Loucy (cell line): ENCODE measurements at regions not wholly inside any gene's neighbourhood (a gene's known extent, or its start where the extent isn't known, plus 50 kb on each side); places are given as distances from the start of the nearest gene placed in this dataset.

Experiments
- H2AFZ ChIP-seq: fragments of 200-600 bp; sonication (generic); 2 replicates; pipeline ENCODE4 v1.6.0; 2016; ENCODE audit warnings: antibody characterized with exemption, mild to moderate bottlenecking, low read length, moderate library complexity
- H3F3A ChIP-seq: fragments of 200-600 bp; 2 replicates; pipeline ENCODE4 v1.6.0; 2016; ENCODE audit warnings: antibody characterized with exemption, low read depth, mild to moderate bottlenecking
- H3K27me3 ChIP-seq: fragments of 200-600 bp; sonication (generic); 2 replicates; pipeline ENCODE4 v1.6.1; 2014; ENCODE audit warnings: low read length, mild to moderate bottlenecking; ENCODE audit not compliant: insufficient read depth, poor library complexity, severe bottlenecking
- H3K36me3 ChIP-seq: fragments of 200-600 bp; sonication (generic); 2 replicates; pipeline ENCODE4 v1.6.1; 2016; ENCODE audit warnings: low read length; ENCODE audit not compliant: insufficient read depth
- H3K4me1 ChIP-seq: fragments of 200-600 bp; sonication (generic); 2 replicates; pipeline ENCODE4 v1.5.1; 2014; ENCODE audit warnings: low read length, mild to moderate bottlenecking; ENCODE audit not compliant: insufficient read depth, poor library complexity, severe bottlenecking
- H3K4me2 ChIP-seq: fragments of 200-600 bp; sonication (generic); 2 replicates; pipeline ENCODE4 v1.6.0; 2014; ENCODE audit warnings: antibody characterized with exemption, low read length, low read depth, mild to moderate bottlenecking; ENCODE audit not compliant: poor library complexity, severe bottlenecking
- H3K4me3 ChIP-seq: fragments of 200-600 bp; sonication (generic); 2 replicates; pipeline ENCODE4 v1.5.1; 2014; ENCODE audit warnings: low read length, mild to moderate bottlenecking, mixed read lengths; ENCODE audit not compliant: poor library complexity, severe bottlenecking
- H3K79me2 ChIP-seq: fragments of 200-600 bp; sonication (generic); 2 replicates; pipeline ENCODE4 v1.6.1; 2014; ENCODE audit warnings: low read length; ENCODE audit not compliant: insufficient read depth
- H3K9ac ChIP-seq: fragments of 200-600 bp; sonication (generic); 2 replicates; pipeline ENCODE4 v1.6.0; 2014; ENCODE audit warnings: mild to moderate bottlenecking, low read depth, low read length, moderate library complexity; ENCODE audit not compliant: poor library complexity, severe bottlenecking
- H3K9me2 ChIP-seq: fragments of 200-600 bp; sonication (generic); replicated peaks from 2 replicates; pipeline ENCODE4 v1.6.1; 2016; ENCODE audit warnings: low read depth, low read length, mixed read lengths
- H3K9me3 ChIP-seq: fragments of 200-600 bp; sonication (generic); 2 replicates; pipeline ENCODE4 v1.6.1; 2014; ENCODE audit warnings: mild to moderate bottlenecking, antibody characterized with exemption, low read length, low read depth; ENCODE audit not compliant: insufficient read depth
- H4K20me1 ChIP-seq: fragments of 200-600 bp; sonication (generic); 2 replicates; pipeline ENCODE4 v1.6.0; 2014; ENCODE audit warnings: antibody characterized with exemption, low read length, mild to moderate bottlenecking; ENCODE audit not compliant: insufficient read depth, poor library complexity, severe bottlenecking
- EZH2phosphoT487 ChIP-seq: fragments of 200-600 bp; IDR thresholded peaks from 2 replicates; pipeline ENCODE4 v1.6.1; 2018; ENCODE audit warnings: antibody characterized with exemption, mild to moderate bottlenecking, moderate library complexity, borderline replicate concordance
- TF ChIP-seq, protein P1 (sequence below): fragments of 200-600 bp; sonication (generic); conservative IDR thresholded peaks from 2 replicates; pipeline ENCODE4 v1.5.1; 2014; ENCODE audit warnings: mild to moderate bottlenecking, antibody characterized with exemption, low read length

DNA sequence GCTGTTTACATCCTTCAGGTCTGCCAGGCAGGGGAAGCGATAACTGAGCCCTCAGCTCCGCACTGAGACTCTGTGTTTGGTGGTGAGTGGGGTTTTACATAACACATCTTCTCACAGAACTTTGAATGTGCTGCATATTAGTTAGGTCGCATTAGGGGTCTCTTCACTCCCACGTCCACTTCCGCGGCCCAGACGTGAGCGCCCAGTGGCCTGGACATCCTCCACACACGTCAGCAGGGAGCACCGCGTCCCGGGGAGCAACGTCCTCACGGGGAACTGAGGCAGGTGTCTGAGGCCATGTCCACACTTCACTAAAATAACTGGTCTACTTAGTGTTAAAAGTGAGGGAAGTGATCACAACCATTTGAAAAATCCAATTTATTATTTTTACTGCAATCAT is 100.4 kb upstream of the SATB2 start:
- H3K27me3 ChIP-seq: no peaks in the 10 kb centered on the region
- H3K36me3 ChIP-seq: no peaks in the 10 kb centered on the region
- no peak overlapping the region for H3K4me2 ChIP-seq
- H3K4me1 ChIP-seq: no peaks in the 10 kb centered on the region
- H3K4me3 ChIP-seq: no peak overlapping the region
- H3F3A ChIP-seq: no peaks in the 10 kb centered on the region
- no peak for TF ChIP-seq EZH2phosphoT487
- TF ChIP-seq, protein P1, sequence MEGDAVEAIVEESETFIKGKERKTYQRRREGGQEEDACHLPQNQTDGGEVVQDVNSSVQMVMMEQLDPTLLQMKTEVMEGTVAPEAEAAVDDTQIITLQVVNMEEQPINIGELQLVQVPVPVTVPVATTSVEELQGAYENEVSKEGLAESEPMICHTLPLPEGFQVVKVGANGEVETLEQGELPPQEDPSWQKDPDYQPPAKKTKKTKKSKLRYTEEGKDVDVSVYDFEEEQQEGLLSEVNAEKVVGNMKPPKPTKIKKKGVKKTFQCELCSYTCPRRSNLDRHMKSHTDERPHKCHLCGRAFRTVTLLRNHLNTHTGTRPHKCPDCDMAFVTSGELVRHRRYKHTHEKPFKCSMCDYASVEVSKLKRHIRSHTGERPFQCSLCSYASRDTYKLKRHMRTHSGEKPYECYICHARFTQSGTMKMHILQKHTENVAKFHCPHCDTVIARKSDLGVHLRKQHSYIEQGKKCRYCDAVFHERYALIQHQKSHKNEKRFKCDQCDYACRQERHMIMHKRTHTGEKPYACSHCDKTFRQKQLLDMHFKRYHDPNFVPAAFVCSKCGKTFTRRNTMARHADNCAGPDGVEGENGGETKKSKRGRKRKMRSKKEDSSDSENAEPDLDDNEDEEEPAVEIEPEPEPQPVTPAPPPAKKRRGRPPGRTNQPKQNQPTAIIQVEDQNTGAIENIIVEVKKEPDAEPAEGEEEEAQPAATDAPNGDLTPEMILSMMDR: no peak
- H3K9me3 ChIP-seq: no peaks in the 10 kb centered on the region
- no peaks in the 10 kb centered on the region for H3K9me2 ChIP-seq
- no peak overlapping the region for H3K9ac ChIP-seq
- no peaks in the 10 kb centered on the region for H3K79me2 ChIP-seq
- no peak overlapping the region for H2AFZ ChIP-seq
- H4K20me1 ChIP-seq: no peaks in the 10 kb centered on the region

DNA sequence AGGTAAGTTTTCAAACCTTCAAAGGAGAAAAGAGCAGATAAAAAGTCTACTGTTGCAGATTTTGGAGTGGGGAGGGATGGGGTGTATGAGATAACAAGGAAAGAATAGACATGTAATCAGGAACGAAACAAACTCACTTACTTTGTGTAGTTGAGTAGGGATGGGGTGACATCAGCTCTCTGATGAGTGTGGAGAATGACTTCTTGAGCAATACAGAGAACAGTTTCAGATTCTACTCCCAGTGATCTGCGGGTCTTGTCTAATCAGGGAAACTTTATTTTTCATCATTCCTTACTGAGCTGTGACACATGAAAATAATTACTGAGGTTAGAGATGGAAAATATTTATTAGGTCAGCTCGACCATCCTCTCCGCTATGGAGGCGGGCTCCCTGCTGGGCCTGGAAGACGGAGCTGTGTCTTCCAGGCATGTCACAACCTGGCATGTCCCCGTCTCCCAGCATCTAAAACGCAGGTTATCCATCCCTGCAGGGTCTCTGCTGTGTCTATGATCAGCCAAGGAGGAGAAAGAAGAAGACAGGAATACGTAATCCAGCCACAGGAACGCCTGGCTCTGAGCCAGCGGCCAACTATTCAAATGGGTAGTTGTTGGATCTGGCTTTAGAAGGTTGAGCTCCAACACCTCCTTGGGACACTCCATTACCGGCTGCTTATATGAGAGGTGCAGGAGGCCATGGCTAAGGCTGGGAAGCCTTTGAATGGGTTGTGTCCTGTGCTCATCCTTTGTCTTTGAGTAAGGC is 99.0 kb upstream of the SATB2 start:
- no peak overlapping the region for H3K9ac ChIP-seq
- no peak overlapping the region for H3K4me2 ChIP-seq
- H3K36me3 ChIP-seq: no peaks in the 10 kb centered on the region
- H3K4me1 ChIP-seq: no peaks in the 10 kb centered on the region
- TF ChIP-seq EZH2phosphoT487: no peak
- TF ChIP-seq, protein P1: no peak
- H4K20me1 ChIP-seq: no peaks in the 10 kb centered on the region
- no peaks in the 10 kb centered on the region for H3K9me2 ChIP-seq
- H2AFZ ChIP-seq: no peak overlapping the region
- no peak overlapping the region for H3K4me3 ChIP-seq
- H3F3A ChIP-seq: no peaks in the 10 kb centered on the region
- H3K79me2 ChIP-seq: no peaks in the 10 kb centered on the region
- H3K27me3 ChIP-seq: no peaks in the 10 kb centered on the region
- H3K9me3 ChIP-seq: no peaks in the 10 kb centered on the region

DNA sequence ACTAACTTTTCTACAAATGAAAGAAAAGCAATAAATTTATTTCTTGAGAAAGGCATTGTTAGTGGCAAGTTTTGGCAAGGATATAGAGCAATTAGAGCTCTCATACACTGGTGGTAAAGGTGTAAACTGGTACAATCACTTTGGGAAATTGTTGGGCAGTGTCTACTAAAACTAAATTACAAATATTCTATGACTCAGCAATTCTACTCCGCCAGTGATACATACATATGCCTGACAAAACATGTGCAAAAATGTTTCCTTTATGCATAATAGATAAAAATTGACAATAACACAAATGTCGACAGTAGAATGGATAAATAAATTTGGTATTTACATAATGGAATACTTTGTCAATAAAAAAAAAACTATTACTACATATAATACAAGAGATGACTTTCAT is 96.3 kb upstream of the SATB2 start:
- no peak overlapping the region for H2AFZ ChIP-seq
- no peaks in the 10 kb centered on the region for H3K79me2 ChIP-seq

DNA sequence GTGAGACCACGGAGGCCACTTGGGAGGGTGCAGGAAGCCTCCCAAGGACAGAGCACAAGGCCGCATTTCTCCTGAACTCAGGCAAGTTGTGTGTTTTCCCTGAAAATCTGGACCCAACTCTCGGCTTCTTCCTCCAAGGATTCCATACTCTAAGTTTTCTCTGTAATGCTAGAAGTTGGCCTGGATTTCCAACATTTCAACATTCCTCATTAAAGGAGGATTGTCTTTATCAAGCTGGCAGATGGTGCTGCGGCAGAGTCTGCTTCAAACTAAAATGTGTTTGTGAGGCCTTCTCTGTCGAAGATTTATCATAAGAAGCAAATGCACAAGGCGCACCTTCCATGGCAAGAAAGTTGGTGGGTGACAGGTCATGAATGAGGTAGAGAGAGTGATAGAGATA is 94.4 kb upstream of the SATB2 start:
- no peak overlapping the region for H3K4me3 ChIP-seq
- no peaks in the 10 kb centered on the region for H3K27me3 ChIP-seq
- no peak for TF ChIP-seq EZH2phosphoT487
- TF ChIP-seq, protein P1: no peak
- H3K79me2 ChIP-seq: no peaks in the 10 kb centered on the region
- H2AFZ ChIP-seq: no peak overlapping the region
- H4K20me1 ChIP-seq: no peaks in the 10 kb centered on the region
- H3K9ac ChIP-seq: no peak overlapping the region
- H3F3A ChIP-seq: no peaks in the 10 kb centered on the region
- H3K9me3 ChIP-seq: no peaks in the 10 kb centered on the region
- H3K9me2 ChIP-seq: no peaks in the 10 kb centered on the region; the same call in 1 of the 2 replicates
- H3K4me1 ChIP-seq: no peaks in the 10 kb centered on the region
- H3K4me2 ChIP-seq: no peak overlapping the region
- H3K36me3 ChIP-seq: no peaks in the 10 kb centered on the region

More for the DNA sequence above, 96.3 kb upstream of the SATB2 start:
- no peak for TF ChIP-seq EZH2phosphoT487
- no peaks in the 10 kb centered on the region for H3K27me3 ChIP-seq
- H3F3A ChIP-seq: no peaks in the 10 kb centered on the region
- no peaks in the 10 kb centered on the region for H4K20me1 ChIP-seq
- no peaks in the 10 kb centered on the region for H3K4me1 ChIP-seq
- H3K9ac ChIP-seq: no peak overlapping the region
- H3K36me3 ChIP-seq: no peaks in the 10 kb centered on the region
- no peak overlapping the region for H3K4me3 ChIP-seq
- no peaks in the 10 kb centered on the region; the same call in 1 of the 2 replicates for H3K9me2 ChIP-seq
- H3K4me2 ChIP-seq: no peak overlapping the region
- H3K9me3 ChIP-seq: no peaks in the 10 kb centered on the region
